HG03565 (cell line): ENCODE measurements at regions not wholly inside any gene's neighbourhood (a gene's known extent, or its start where the extent isn't known, plus 50 kb on each side); places are given as distances from the start of the nearest gene placed in this dataset.

Source experiments
- ATAC-seq: cut with Tn5 transposase; IDR thresholded peaks from one replicate; pipeline ENCODE4 v1.9.1; 2021; ENCODE audit warnings: mild to moderate bottlenecking, moderate library complexity; ENCODE audit not compliant: unreplicated experiment

GRCh38 chr2:120912101-120912985, 176.7 kb downstream of the GLI2 start:
- no peak for ATAC-seq

GRCh38 chr2:120913972-120914838, 178.5 kb downstream of the GLI2 start:
- ATAC-seq = no peak

- no peak for ATAC-seq
These were observed 179.3 kb downstream of the GLI2 start for GRCh38 chr2:120914839-120915521.

GRCh38 chr2:120915670-120916069, 180.0 kb downstream of the GLI2 start:
- ATAC-seq = no peak

- no peak for ATAC-seq
These were observed 180.8 kb downstream of the GLI2 start for GRCh38 chr2:120916446-120916845.

GRCh38 chr2:120917886-120918285, 182.2 kb downstream of the GLI2 start:
- ATAC-seq = no peak

- no peak for ATAC-seq
These were observed 183.5 kb downstream of the GLI2 start for GRCh38 chr2:120919216-120919615.

- ATAC-seq = no peak
These were observed 184.2 kb downstream of the GLI2 start for GRCh38 chr2:120919771-120920453.

GRCh38 chr2:120920454-120921148, 184.9 kb downstream of the GLI2 start:
- ATAC-seq = no peak

- no peak for ATAC-seq
These were observed 185.8 kb downstream of the GLI2 start for GRCh38 chr2:120921457-120921856.

- ATAC-seq = no peak
These were observed 187.1 kb downstream of the GLI2 start for GRCh38 chr2:120922571-120923332.

GRCh38 chr2:120923426-120923825, 187.8 kb downstream of the GLI2 start:
- no peak for ATAC-seq

- no peak for ATAC-seq
These were observed 189.3 kb downstream of the GLI2 start for GRCh38 chr2:120924924-120925323.

- no peak for ATAC-seq
These were observed 191.0 kb downstream of the GLI2 start for GRCh38 chr2:120926463-120927264.

- ATAC-seq = no peak
These were observed 191.6 kb downstream of the GLI2 start for GRCh38 chr2:120927265-120927628.

GRCh38 chr2:120929829-120930228, 194.2 kb downstream of the GLI2 start:
- ATAC-seq = no peak

- no peak for ATAC-seq
These were observed 194.6 kb downstream of the GLI2 start for GRCh38 chr2:120930236-120930635.

- no peak for ATAC-seq
These were observed 195.2 kb downstream of the GLI2 start for GRCh38 chr2:120930864-120931263.

GRCh38 chr2:120932472-120932871, 196.8 kb downstream of the GLI2 start:
- no peak for ATAC-seq
